ENCODE measurements at regions not wholly inside any gene's neighbourhood (a gene's known extent, or its start where the extent isn't known, plus 50 kb on each side); places are given as distances from the start of the nearest gene placed in this dataset.

- no peak for TF ChIP-seq POLR2A (IDR thresholded peaks at IDR 0.05)
- TF ChIP-seq CTCF (IDR thresholded peaks at IDR 0.05 in 4 of 5, conservative IDR thresholded peaks at IDR 0.05 in 1 of 5) = no peak
These were observed 60.2 kb upstream of the NT5C1B start for GRCh38 chr2:18649502-18650135.
